ENCODE measurements at regions not wholly inside any gene's neighbourhood (a gene's known extent, or its start where the extent isn't known, plus 50 kb on each side); places are given as distances from the start of the nearest gene placed in this dataset.
"Not testable (repeated sequence)": the region's sequence is repeated elsewhere in the genome, so short reads cannot be mapped to it uniquely, and the experiment has no call there.

DNA sequence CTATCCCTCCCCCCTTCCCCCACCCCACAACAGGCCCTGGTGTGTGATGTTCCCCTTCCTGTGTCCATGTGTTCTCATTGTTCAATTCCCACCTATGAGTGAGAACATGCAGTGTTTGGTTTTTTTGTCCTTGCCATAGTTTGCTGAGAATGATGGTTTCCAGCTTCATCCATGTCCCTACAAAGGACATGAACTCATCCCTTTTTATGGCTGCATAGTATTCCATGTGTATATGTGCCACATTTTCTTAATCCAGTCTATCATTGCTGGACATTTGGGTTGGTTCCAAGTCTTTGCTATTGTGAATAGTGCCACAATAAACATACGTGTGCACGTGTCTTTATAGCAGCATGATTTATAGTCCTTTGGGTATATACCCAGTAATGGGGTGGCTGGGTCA lies 52.3 kb upstream of the MAN1A2 start:
- in situ Hi-C loops (cut with HindIII; ENCODE audit: low sequenced_read_pairs); DNase-seq (ENCODE audit: low spot score): not testable (repeated sequence)

DNA sequence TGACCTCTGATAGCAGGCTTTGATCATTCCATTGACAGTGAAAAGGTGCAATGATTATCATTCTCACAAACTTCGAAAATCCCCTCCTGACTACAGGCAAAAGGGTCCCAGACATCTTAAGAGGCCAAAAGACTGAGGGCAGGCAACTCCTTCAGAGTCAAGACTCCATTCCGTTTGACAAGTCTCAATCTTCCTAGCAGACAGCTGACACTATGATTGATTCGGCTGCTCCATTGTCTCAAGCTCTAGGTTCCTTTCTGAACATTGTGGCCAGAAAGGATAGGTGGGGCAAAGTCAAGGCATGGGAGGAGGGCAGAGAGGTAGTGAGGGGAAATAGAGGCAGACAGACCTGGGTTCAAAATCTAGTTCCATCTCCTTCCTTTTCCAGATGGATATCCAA lies 53.7 kb upstream of the MAN1A2 start:
- DNase-seq (ENCODE audit: low spot score): no peak
- in situ Hi-C loops (cut with HindIII; ENCODE audit: low sequenced_read_pairs): no loop called here

DNA sequence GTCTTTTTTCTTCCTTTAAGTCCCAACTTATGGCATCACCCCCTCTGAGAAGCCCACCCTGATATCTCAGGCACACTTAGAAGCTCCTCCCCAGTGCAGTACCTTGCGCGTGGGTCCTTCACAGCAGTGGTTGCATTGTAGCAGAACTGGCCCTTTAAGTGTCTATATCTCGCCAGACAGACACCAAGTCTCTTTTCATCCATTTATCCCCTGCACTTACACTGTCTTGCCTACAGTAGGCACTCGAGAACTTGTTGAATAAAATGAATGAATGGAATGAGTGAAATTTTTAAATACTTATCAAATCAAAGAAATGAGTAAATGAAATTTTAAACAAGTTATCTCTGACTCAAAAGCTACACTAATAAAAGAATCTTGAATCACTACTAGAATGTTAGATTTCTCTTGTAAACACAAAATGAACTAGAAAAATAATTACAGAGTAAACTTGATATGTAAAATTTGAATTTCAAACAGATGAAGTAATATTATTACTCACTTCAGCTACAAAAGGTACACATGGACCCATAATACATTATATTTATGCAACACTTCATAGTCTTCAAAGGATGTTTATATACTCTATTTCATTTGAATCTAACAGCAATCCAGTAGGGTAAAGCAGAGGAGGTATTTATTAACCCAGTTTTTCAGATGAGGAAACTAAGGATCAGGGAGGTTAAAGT lies 54.7 kb upstream of the MAN1A2 start:
- peak; percentile 2 for DNase-seq (ENCODE audit: low spot score)
- in situ Hi-C loops (cut with HindIII; ENCODE audit: low sequenced_read_pairs): no loop called here

DNA sequence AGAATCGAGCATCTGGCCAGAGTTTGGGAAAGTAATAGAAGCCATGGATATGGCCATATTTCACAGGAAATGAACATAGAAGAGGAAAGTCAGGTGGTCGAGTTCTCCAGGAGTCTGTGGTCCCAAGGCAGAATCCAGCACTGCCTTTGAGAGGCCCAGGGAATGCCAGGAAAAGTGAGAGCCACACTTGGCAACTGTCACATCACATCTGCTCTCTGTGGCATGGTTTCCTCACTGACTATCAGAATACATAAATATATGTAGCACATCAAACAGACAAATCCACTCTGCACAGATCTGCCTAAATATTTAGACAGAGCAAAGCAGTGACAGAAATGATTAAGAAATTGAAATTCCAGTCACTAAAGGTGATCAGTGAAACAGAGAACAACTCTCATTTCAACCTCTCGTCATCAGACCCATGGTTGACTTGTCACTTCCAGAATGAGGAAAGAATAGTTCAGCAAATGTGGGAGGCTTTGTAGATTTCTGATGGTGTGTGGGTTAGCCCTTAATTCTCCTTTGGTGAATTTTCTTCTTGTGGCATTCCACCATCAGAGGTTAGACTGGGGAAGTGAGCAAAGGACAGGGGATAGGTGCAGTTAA lies 58.8 kb upstream of the MAN1A2 start:
- in situ Hi-C loops (cut with HindIII; ENCODE audit: low sequenced_read_pairs): no loop called here
- DNase-seq (ENCODE audit: low spot score): no peak

DNA sequence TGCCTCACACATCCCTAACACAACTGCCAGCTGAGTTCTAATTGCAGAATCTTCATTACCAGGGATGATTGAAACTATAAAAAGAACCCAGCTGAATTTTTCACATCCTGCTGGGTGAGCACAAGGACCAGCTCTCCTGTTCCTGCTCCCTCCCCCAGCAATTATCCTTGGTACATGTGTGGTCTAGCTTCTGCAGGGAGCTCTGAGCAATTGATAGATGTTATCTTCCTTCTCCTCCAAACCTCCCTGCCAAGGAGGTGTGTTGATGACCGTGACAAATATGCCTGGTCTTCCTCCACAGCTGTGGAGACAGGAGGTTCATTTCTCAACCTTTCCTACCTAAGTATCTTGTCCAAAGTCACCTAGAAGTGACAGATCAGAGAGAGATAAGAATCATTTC lies 65.3 kb upstream of the MAN1A2 start:
- no peak for DNase-seq (ENCODE audit: low spot score)
- in situ Hi-C loops (cut with HindIII; ENCODE audit: low sequenced_read_pairs): no loop called here

DNA sequence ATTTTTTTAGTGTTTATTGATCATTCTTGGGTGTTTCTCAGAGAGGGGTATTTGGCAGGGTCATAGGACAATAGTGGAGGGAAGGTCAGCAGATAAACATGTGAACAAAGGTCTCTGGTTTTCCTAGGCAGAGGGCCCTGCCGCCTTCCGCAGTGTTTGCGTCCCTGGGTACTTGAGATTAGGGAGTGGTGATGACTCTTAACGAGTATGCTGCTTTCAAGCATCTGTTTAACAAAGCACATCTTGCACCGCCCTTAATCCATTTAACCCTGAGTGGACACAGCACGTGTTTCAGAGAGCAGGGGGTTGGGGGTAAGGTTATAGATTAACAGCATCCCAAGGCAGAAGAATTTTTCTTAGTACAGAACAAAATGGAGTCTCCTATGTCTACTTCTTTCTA lies 67.1 kb upstream of the MAN1A2 start:
- in situ Hi-C loops (cut with HindIII; ENCODE audit: low sequenced_read_pairs); DNase-seq (ENCODE audit: low spot score): not testable (repeated sequence)

DNA sequence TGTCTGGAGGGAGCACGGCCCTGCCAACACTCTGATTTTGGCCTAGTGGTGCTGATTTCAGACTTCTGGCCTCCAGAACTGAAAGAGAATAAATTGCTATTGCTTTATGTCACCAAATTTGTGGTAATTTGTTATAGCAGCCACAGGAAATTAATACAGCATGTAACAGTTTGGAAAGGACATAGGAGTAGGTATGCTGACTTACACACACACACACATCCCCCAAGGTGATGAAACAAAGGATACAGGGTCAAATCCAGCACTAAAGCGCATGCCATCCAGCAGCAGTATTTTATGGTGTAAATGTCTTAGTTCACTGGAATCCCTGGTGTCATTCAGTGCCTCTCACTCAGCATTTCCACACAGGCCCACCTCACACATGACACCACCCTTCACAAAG lies 72.2 kb upstream of the MAN1A2 start:
- no peak for DNase-seq (ENCODE audit: low spot score)
- in situ Hi-C loops (cut with HindIII; ENCODE audit: low sequenced_read_pairs): no loop called here

DNA sequence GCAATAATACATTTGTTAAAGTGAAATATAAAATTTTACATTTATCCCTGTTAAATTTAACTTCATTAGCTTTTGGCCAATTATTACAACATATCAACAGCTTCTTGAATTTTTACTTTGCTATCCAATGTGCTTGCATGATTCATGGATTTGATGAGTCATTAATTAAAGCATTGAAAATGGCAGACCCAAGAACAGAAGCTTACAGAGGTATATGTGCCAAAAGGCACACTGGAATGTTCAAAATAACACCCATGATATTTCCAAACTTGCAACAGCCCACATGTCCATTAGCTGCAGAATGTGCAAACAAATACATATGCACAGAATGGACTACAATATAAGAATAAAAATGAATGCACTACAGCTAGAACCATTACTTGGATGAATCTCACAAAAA lies 76.4 kb upstream of the MAN1A2 start:
- in situ Hi-C loops (cut with HindIII; ENCODE audit: low sequenced_read_pairs): no loop called here
- DNase-seq (ENCODE audit: low spot score): no peak

DNA sequence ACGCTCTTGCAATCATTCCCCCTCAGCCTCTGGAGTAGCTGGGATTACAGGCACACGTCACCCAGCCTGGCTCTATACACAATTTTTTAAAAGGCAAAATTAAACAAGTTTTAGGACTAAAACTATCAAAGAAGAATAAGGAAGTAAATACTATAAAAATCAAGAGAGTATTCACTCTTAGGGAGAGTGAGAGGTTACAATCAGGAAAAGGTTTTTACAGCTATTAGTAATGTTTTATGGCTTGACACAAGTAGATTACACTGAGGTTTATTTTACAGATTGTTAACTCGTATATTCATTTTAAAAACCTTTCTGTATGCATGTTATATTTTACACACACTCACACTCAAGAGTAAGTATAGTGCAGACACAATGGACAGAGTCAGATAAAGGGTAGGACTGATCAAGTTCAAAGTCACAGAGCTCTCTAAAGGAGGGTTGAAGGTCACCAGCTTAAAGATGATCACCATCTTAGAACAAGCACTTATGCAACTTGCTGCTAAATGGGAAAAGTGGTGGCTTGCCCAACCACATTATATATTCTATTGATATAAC lies 77.9 kb upstream of the MAN1A2 start:
- DNase-seq (ENCODE audit: low spot score): no peak
- in situ Hi-C loops (cut with HindIII; ENCODE audit: low sequenced_read_pairs): no loop called here

DNA sequence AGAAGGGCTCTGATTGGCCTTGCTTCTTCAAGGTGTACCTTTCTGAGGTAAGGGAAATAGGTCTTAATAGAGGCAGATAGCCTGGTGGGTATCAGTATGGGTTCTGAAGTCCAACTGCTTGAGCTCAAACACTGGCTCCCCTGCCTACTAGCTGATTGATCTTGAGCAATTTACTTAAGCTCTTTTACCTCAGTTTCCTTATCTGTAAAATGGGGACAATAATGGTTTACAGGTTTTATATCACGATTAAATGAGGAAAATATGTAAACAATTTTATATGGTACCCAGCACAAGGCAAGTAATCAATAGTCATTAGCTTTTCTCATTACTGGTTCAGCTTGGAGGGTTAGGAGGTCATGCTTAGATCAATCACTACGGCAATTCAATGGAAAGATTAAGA lies 75.8 kb upstream of the VTCN1 start:
- DNase-seq (ENCODE audit: low spot score): no peak
- in situ Hi-C loops (cut with HindIII; ENCODE audit: low sequenced_read_pairs): no loop called here

DNA sequence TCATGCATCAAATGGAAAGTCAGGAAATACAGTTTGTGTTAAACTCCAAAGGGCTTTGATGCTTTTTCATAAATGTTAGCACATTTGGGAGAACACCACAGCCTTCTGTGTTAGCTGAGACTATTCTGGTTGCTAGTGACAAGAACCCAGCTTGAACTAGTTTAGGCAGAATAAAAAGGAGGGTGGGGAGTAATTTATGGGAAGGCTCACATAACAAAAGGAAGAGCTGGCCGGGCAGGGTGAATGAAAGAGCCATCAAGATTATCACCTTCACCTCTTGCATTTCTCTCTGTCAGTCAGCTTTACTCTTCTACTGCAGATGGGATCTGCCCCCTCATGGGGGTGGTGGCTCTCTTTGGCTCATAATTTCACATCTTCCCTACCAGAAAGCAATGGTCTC lies 75.4 kb upstream of the VTCN1 start:
- in situ Hi-C loops (cut with HindIII; ENCODE audit: low sequenced_read_pairs): no loop called here
- no peak for DNase-seq (ENCODE audit: low spot score)

DNA sequence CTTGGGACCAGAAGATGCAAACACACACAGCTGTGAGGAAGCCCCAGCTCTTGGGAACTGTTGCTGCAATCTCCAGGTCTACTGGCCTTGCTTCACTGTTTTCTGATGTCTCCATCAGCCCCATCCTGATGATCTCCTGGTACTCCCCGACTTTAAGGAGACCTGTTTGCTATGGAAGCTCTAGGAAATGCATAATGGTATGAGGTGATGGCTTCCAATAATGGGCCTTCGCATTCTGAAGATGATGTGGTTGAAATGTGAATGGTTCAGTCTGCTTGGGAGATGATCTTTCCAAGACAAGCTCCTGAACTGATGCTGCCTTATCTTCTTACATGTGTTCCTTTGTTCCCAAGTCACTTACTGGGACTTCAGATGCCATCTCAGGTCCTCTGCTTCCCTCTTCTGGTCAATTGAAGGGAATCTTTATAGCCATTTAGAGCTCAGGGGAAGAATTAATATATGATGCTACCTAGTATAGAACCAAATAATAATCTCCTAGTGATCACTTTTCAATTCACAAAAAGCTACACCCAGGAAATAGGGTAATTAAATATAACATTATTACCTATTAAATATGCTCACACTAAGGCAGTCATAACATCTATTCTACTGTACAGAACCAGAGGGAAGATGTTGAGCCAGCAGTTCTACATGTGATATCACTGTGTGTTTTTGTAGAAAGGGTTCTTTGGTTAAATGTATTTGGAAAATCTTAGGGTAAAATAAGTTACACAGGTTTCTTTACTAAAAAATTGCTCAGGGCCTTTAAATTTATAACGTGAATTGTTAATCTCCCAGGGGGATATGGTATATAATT lies 73.9 kb upstream of the VTCN1 start:
- in situ Hi-C loops (cut with HindIII; ENCODE audit: low sequenced_read_pairs): no loop called here
- peak; percentile 72 for DNase-seq (ENCODE audit: low spot score)

DNA sequence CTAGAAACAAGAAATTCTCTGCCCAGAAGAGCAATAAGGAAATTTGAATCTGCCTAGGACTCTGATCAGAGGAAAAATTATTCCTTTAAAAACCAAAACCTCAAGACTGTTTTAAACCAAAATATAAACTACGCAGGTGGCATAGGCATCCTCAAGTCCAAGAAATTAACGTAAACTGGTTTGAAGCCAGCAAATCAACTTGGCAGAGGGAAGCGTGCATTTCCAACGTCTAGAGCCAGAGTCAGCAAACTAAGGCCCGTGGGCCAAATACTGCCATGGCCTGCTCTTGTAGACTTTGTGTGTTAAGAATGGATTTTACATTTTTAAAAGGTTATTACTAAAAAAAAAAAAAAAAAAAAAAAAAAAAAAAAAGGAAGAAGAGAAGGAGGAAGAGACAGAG lies 67.8 kb upstream of the VTCN1 start:
- in situ Hi-C loops (cut with HindIII; ENCODE audit: low sequenced_read_pairs): no loop called here

DNA sequence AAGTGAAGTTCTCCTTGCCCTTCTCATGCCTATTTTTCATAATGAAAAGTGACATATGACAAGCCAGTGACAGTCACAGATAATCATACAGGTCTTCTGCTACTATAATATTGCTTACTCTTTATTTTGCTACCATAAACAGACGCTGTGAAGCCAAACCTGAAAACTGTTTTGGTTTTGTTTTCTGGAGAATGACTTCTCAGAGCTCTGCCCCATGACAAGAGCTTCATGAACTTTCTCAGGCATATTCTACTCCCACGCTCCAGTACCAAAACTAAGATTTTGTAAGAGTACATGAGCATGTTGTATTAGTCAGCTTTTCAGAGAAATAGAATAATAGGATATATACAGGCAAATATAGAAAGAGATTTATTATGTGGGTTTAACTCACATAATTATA lies 64.3 kb upstream of the VTCN1 start:
- DNase-seq (ENCODE audit: low spot score): no peak
- in situ Hi-C loops (cut with HindIII; ENCODE audit: low sequenced_read_pairs): no loop called here

More for the DNA sequence above, 67.8 kb upstream of the VTCN1 start:
- no peak for DNase-seq (ENCODE audit: low spot score)

DNA sequence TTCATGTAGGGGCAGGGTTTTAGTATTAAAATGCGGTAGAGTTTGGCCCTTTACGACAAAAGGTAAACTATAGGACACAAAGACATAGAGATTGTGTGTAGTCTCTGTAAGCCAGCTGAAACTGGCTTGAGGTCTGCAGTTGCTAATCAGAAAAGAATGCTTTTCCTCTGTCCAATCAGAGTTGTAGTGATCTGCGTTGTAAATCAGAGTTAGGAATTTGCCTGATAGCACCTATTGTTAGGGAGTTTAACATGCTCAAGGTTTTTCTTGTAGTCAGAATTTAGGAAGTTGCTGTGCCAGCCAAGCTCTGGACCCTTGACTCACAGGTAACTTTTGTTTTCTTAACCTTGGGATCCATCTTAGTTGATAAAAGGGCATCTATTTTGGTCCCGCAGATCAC lies 61.2 kb upstream of the VTCN1 start:
- DNase-seq (ENCODE audit: low spot score): no peak
- in situ Hi-C loops (cut with HindIII; ENCODE audit: low sequenced_read_pairs): no loop called here

DNA sequence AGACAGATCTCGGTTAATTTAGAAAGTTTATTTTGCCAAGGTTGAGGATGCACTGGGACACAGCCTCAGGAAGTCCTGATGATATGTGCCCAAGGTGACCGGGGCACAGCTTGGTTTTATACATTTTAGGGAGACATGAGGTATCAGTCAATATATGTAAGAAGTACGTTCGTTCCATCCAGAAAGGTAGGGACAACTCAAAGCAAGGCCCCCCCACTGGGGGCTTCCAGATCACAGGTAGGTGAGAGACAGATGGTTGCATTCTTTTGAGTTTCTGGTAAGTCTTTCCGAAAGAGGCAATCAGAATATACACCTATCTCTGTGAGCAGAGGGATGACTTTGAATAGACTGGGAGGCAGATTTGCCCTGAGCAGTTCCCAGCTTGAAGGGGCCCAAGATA lies 60.4 kb upstream of the VTCN1 start:
- in situ Hi-C loops (cut with HindIII; ENCODE audit: low sequenced_read_pairs): no loop called here
- DNase-seq (ENCODE audit: low spot score): no peak

DNA sequence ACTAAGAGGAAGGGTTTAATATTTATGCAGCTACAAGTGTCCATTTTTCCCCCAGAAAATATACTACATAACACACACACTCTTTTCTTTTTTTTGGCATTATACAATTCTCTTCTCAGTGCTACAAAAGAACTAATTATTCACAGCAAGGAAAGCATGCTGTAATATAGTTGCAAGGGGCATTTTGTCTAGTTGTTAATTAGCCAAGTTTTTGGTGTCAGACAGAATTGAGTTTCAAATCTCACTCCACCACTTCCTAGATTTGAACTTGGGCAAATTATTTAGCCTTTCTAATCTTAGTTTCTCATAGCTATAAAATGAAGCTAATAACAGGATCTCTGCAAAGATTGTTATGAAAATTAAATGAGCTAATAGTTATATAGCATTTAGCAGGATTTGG lies 60.0 kb upstream of the VTCN1 start:
- in situ Hi-C loops (cut with HindIII; ENCODE audit: low sequenced_read_pairs): no loop called here
- no peak for DNase-seq (ENCODE audit: low spot score)

DNA sequence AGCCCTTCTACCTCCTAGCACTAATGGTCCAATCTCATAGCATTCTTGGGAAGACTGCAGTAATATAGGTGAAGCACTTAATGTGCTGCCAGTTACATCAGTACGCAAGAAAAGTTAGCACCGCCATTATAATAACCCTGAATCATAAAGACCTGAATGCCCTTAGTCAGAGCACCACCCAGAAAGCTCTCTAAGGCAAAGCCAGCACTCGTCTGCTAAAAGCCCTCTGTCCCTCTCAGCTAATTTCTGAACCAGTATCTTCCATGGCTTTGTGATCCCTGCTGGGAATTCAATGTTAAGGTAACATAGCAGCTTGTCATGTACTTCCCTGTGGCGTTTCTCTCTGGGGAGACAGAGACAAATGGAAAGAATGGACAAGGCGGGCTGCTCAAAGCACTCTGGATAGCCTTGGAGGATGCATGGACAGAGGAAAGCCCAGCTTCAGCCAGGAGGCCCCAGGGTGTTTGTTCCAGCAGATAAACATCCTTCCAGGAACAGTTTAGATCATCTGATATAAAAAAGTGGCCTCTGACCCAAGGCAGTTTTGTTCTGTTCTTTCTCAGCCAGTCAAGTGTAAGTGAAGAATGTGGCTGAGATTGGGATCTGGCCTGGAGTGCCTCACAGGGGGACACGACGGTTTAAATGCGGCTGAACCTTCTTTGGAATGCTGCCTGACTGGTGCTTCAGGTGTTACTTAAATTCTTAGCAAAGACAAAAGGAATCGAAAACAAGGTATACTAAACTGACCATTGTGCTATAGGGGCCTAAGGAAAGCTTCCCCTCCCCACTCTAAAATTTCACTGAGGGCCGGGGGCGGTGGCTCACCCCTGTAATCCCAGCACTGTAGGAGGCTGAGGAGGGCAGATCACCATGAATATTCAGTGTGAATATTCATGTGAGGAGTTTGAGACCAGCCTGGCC lies 58.1 kb upstream of the VTCN1 start:
- in situ Hi-C loops (cut with HindIII; ENCODE audit: low sequenced_read_pairs): no loop called here
- no peak for DNase-seq (ENCODE audit: low spot score)

DNA sequence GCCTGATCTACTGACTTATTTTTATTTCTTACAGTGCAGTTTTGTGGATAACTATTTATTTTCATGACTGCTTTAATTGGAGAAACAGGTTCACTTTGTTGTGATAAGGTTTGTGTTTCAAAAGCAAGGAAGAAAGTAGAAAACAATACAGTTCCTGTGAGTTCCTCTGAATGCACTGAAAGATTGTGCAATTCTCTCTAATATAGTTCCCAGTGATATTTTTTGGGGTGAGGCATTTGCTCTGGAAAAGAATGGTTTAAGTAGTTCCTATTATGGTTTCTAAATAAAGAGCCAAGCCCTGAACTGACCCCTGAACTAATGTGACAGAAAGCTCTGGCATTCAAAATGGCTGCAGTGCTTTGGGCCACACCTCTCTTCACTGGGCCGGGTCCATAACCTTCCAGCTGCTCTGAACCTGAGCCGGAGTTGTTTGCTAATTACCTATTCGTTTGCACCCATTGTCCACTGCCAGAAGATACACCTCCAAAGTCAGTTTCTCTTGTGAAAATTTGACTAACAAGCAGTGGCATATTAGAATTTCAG lies 56.6 kb upstream of the VTCN1 start:
- in situ Hi-C loops (cut with HindIII; ENCODE audit: low sequenced_read_pairs): no loop called here
- DNase-seq (ENCODE audit: low spot score): no peak

Measured in G401 (cell line).